ENCODE measurements at regions not wholly inside any gene's neighbourhood (a gene's known extent, or its start where the extent isn't known, plus 50 kb on each side); places are given as distances from the start of the nearest gene placed in this dataset.

GRCh38 chr3:84885199-84885882 lies 73.4 kb upstream of the CADM2 start:
- no peaks in the 10 kb centered on the region for H3K4me1 ChIP-seq (ENCODE audit: control insufficient read depth in 4 of 4, insufficient read depth in 4 of 4, low read length in 3 of 4)
- no peak overlapping the region for H3K27ac ChIP-seq (ENCODE audit: low read depth in 1 of 2, low read length in 2 of 2)
- WGBS = 56% methylated on average over 14 of the region's 14 CpGs
- H3K4me3 ChIP-seq (ENCODE audit: low read depth in 1 of 3, low read length in 3 of 3) = no peak overlapping the region
- no peaks in the 10 kb centered on the region for H3K27me3 ChIP-seq (ENCODE audit: control insufficient read depth in 4 of 4, insufficient read depth in 4 of 4, low read length in 3 of 4)
- H3K9ac ChIP-seq (ENCODE audit: low read depth in 1 of 2, low read length in 2 of 2) = no peak overlapping the region
- no peaks in the 10 kb centered on the region for H3K36me3 ChIP-seq (ENCODE audit: control insufficient read depth in 4 of 4, insufficient read depth in 3 of 4, low read depth in 1 of 4, low read length in 3 of 4)
- DNase-seq (ENCODE audit: low spot score) = no peak
- TF ChIP-seq CTCF (IDR thresholded peaks at IDR 0.05; ENCODE audit: low read depth, low read length, missing input control) = no peak
- peak in 1 of 2 donors; percentile 34 for TF ChIP-seq RXRA (IDR thresholded peaks at IDR 0.05)
- peak in 1 of 2 donors; percentile 20 for TF ChIP-seq HNF4A (conservative IDR thresholded peaks at IDR 0.05)
- TF ChIP-seq REST (IDR thresholded peaks at IDR 0.05) = no peak
- no peak for TF ChIP-seq GABPA (IDR thresholded peaks at IDR 0.05 in 1 of 2, conservative IDR thresholded peaks at IDR 0.05 in 1 of 2)
- TF ChIP-seq RAD21 (IDR thresholded peaks at IDR 0.05) = no peak
- no peak for TF ChIP-seq ZBTB33 (IDR thresholded peaks at IDR 0.05)
- TF ChIP-seq ATF3 (IDR thresholded peaks at IDR 0.05) = no peak
- no peak for TF ChIP-seq YY1 (IDR thresholded peaks at IDR 0.05)
- no peak for TF ChIP-seq FOXA1 (IDR thresholded peaks at IDR 0.05)
- TF ChIP-seq TAF1 (conservative IDR thresholded peaks at IDR 0.05) = no peak
- TF ChIP-seq FOXA2 (IDR thresholded peaks at IDR 0.05) = peak; percentile 51
- TF ChIP-seq SP1 (IDR thresholded peaks at IDR 0.05) = no peak
- TF ChIP-seq JUND (IDR thresholded peaks at IDR 0.05) = no peak
- no peak for TF ChIP-seq MAX (IDR thresholded peaks at IDR 0.05)
- no peak for TF ChIP-seq EGR1 (IDR thresholded peaks at IDR 0.05; ENCODE audit: low read depth in 2 of 2)
- TF ChIP-seq HNF4G (IDR thresholded peaks at IDR 0.05) = no peak
- TF ChIP-seq NR2F2 (IDR thresholded peaks at IDR 0.05) = no peak
- H3K9me3 ChIP-seq (ENCODE audit: control insufficient read depth in 4 of 4, low read length in 3 of 4) = no peaks in the 10 kb centered on the region

Measured in liver (tissue), 8 donors.